Heart left ventricle (tissue), 13 donors: ENCODE measurements at regions not wholly inside any gene's neighbourhood (a gene's known extent, or its start where the extent isn't known, plus 50 kb on each side); places are given as distances from the start of the nearest gene placed in this dataset.

Experiments used
- CTCF ChIP-seq, 12 donors: fragments of 200-600 bp; sonication (generic) in 4 of 12; IDR thresholded peaks; one replicate each; pipeline versions ENCODE4 v1.5.0 to v1.8.0; 2018 to 2022; ENCODE audit warnings: antibody characterized with exemption in 12 of 12, mild to moderate bottlenecking in 5 of 12
- POLR2A ChIP-seq, 2 donors: fragments of 450-650 bp; IDR thresholded peaks; one replicate each; pipeline ENCODE4 v1.6.1; 2017; ENCODE audit warnings: antibody characterized with exemption in 2 of 2, mild to moderate bottlenecking in 2 of 2, moderate library complexity in 2 of 2
- donor health status: ischemic (EF 13 %, LVEDD 7.1; RV severe dilation, severe dysfunction).
- donor health status: DM: no; HTN: yes; CAD: no.
- donor health status: DM: no; HTN: no; CAD: no.
- donor health status: ischemic (EF 25% LVEDD 6.9; RV normal size, moderate dysfunction).
- donor health status: ischemic (EF 25% LVEDD 5.7; RV mildly dilated, moderate dysfunction).
- donor health status: ischemic (EF 35%, LVEDD 5.7; RV mildly dilated, moderate dysfunction).
- donor health status: nonischemic (EF 11% LVEDD 7.7; RV severe dilation, severe dysfunction).
- donor health status: DM: yes; HTN: yes; CAD: no.
- donor health status: PGD.
- donor health status: ischemic (EF 29% LVEDD 5.4; RV normal size, mild dysfunction).
- donor health status: nonischemic (EF 23%, LVEDD 6.1; RV moderate dilation, normal function).

- TF ChIP-seq CTCF (IDR thresholded peaks at IDR 0.05) (no peak), POLR2A (IDR thresholded peaks at IDR 0.05) (no peak)
These were observed 247.8 kb upstream of the NR4A3 start for GRCh38 chr9:99573886-99574285.
